GM13977 (cell line): ENCODE measurements at regions not wholly inside any gene's neighbourhood (a gene's known extent, or its start where the extent isn't known, plus 50 kb on each side); places are given as distances from the start of the nearest gene placed in this dataset.

Experiments used
- DNase-seq: peaks from one replicate; pipeline ENCODE4 v3.0.0; 2012; ENCODE audit warnings: low spot score
- in situ Hi-C: fragments of 300-500 bp; cut with MboI; formaldehyde crosslinking; loops from one replicate; pipeline ENCODE4 v1.12.0; 2022; ENCODE audit warnings: low sequenced_read_pairs, low pct_unique_long_range_greater_than_20kb, mixed read lengths, inconsistent platforms; ENCODE audit not compliant: unreplicated experiment
- TF ChIP-seq, protein P1 (sequence below): IDR thresholded peaks from 2 replicates; pipeline ENCODE4 v1.5.1; 2012; ENCODE audit warnings: mild to moderate bottlenecking, control low read depth; ENCODE audit not compliant: insufficient read depth; ENCODE audit errors: extremely low read depth, missing control alignments

DNA sequence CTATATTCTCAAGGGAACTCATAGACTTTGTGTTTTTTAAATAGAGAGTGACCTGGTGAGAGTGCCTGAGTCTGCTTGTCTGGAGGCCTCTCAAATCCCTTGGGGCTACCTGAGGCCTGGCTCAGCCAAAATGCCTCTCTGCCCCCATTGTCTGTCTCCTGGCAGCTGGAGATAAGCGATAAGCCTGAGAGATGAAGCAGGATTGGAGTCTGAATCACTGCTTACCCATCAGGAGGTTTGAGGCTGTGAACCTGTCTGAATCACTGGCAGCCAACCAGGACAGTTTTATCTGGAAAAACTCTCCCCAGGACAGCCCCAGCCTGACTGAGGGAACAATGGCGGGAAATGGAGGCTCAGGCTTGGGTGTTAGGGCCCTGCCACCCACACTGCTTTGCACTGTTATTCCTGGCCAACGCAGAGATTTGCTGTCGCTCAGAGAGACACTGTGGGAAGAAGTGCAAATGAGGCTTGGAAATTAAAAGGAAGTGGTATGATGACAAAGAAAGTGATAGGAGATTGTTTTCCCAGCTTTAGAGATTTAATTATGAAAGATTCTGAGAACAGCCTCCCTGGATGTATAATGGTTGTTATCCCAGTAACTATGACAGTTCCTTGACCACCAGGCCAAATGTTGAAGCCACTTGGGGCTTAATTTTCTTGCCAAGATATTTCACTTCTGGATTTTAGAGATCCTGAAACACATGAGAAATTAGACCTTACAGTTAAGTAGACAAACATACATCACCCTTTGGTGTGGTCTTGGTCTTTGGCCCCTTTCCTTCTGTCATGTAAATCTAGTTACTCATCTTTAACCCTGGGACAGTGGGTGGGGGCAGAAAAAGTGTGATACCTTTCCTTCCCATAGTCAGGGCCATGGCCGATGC, 102.1 kb downstream of the RASSF10 start:
- in situ Hi-C loops, result no loop called here
- TF ChIP-seq, protein P1, sequence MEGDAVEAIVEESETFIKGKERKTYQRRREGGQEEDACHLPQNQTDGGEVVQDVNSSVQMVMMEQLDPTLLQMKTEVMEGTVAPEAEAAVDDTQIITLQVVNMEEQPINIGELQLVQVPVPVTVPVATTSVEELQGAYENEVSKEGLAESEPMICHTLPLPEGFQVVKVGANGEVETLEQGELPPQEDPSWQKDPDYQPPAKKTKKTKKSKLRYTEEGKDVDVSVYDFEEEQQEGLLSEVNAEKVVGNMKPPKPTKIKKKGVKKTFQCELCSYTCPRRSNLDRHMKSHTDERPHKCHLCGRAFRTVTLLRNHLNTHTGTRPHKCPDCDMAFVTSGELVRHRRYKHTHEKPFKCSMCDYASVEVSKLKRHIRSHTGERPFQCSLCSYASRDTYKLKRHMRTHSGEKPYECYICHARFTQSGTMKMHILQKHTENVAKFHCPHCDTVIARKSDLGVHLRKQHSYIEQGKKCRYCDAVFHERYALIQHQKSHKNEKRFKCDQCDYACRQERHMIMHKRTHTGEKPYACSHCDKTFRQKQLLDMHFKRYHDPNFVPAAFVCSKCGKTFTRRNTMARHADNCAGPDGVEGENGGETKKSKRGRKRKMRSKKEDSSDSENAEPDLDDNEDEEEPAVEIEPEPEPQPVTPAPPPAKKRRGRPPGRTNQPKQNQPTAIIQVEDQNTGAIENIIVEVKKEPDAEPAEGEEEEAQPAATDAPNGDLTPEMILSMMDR, result no peak
- DNase-seq, result no peak

DNA sequence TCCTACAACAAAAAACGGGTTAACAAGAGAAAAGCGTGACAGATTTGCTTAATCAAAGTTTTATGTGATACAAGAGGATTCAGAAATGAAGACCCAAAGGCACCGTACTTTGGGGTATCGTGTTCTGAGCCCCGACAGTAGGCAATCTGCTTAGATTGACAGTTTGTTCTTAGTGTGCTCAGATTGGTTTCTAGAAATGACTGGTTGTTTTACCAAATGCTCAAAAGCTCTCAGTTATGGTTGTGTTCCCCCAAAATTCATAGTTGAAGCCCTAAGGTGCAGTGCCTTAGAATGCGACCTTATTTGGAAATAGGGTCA, 102.7 kb downstream of the RASSF10 start:
- TF ChIP-seq, protein P1, result no peak
- in situ Hi-C loops, result no loop called here
- DNase-seq, result no peak

DNA sequence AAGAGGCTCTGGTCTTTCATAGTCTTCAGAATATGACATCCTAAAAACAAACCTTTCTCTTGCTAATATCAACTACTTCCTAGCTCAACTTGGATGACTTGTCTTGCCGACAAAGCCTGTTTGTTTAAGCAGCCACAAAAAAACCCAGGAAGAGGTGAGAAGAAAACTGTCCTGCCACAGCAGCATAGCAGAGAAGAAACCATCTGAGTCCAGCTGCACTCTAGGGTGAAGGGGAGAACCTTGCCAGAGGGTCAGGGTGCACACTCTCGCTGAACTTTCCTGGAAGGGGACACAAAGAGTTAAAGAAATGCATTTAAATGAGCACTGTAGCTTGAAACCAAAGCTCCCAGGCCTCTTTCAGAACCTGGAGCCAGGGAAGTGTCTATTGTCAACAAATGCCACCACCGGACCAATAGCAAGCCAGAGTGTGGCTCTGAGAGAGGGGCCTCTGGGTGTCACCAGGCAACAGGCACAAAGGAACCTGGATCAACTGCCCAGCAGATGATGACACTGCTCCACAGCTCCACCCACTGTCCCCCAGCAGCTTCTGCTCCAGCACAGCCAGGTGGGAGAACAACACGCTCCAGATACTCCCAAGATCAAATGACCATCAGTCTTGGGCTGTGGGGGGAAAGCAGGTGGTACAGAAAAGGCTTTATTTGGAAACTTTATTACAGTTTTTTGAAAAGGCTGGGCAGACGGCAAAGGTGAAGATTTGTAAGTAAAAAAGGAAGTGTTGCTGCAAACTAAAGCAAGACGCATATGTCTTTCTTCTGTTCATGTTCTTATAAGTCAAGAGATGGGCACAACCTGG, 105.7 kb downstream of the RASSF10 start:
- TF ChIP-seq, protein P1, result peak; percentile 24
- in situ Hi-C loops, result no loop called here
- DNase-seq, result no peak

DNA sequence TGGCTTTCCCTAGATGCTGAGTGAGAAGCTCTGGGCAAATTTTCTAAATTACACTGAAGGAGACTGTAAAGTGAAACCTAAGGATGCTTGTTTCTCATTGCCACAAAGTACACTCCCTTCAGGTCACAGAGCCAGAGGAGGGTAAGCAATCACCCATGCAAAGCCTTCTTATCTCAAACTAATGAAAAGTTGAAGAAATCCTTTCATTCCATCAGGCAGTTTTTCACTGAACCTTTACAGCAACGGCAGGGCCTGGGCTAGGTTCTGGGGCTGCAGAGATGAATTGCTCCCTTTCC, 106.2 kb downstream of the RASSF10 start:
- in situ Hi-C loops, result no loop called here
- DNase-seq, result no peak
- TF ChIP-seq, protein P1, result no peak

DNA sequence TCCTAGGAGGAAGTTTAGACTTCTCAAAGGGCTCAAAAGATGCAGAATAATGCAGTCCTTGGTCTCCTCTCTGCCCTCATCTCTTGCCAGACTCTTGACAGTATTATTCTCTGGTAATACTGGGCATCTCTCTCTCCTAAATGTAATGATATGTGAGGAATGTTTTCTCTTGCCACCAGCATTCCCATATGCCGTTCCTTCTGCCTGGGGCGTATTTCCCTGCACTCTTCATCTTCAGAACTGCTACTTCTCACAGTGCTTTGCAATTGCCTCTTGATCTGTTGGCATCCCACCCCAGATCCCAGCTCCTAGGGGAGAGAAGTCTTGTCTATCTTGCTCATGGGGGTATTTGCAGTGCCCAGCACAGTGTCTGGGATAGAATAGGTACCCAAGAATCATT, 107.4 kb downstream of the RASSF10 start:
- in situ Hi-C loops, result no loop called here
- TF ChIP-seq, protein P1, result no peak
- no peak for DNase-seq

DNA sequence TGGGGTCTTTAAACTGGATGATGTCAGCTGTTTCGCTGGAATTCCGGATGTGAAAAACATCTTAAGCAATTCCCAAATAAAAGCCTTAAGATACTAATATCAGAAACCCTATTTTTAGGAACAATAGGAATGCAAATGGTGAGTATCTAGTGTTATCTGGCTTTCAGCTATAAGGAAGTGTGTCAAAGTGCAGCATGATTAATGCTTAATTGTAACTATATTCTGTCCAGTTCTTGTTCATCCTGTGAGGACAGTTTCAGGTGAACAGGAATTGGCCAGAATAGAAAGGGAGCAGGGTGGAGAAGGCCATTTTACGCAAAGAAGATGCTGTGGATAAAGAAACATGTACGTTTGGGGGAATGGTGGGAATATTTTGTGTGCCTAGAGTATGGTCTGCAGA, 108.2 kb downstream of the RASSF10 start:
- DNase-seq, result no peak
- TF ChIP-seq, protein P1, result no peak
- in situ Hi-C loops, result no loop called here
